Gastroesophageal sphincter (tissue), 3 donors: ENCODE measurements at regions not wholly inside any gene's neighbourhood (a gene's known extent, or its start where the extent isn't known, plus 50 kb on each side); places are given as distances from the start of the nearest gene placed in this dataset.

Source experiments
- POLR2A ChIP-seq, 2 donors: fragments of 450-650 bp; IDR thresholded peaks; one replicate each; pipeline ENCODE4 v1.6.1; 2017; ENCODE audit warnings: antibody characterized with exemption in 2 of 2, mild to moderate bottlenecking in 2 of 2, moderate library complexity in 1 of 2
- TF ChIP-seq, protein P1 (sequence below), 4 experiments: fragments of 200-600 bp in 2 of 4; fragments of 450-650 bp in 2 of 4; sonication (generic) in 1 of 4; IDR thresholded peaks; one replicate each; pipeline ENCODE4 v1.5.1; 2017 to 2019; ENCODE audit warnings: antibody characterized with exemption in 4 of 4, mild to moderate bottlenecking in 2 of 4, moderate library complexity in 2 of 4

DNA sequence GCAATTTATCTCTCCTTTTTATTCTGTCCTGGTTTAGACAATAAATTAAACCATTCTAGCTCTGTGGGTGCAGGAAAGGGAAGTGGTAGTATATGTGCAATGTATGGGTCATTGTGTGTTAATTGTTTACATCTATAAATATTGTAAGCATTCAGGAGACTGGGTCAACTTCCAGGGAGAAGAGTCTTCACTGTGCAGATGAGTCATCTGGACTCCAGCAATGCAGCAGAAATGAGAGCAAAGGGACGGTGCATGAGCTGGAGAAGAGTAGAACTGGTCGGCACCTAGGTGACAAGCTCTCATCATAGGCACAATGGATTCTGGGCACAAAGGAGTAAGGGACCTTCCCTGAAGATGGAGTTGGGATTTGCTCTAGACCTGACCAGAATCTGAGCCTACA, 211.1 kb upstream of the DAAM1 start:
- no peak for TF ChIP-seq POLR2A (IDR thresholded peaks at IDR 0.05)
- TF ChIP-seq, protein P1, sequence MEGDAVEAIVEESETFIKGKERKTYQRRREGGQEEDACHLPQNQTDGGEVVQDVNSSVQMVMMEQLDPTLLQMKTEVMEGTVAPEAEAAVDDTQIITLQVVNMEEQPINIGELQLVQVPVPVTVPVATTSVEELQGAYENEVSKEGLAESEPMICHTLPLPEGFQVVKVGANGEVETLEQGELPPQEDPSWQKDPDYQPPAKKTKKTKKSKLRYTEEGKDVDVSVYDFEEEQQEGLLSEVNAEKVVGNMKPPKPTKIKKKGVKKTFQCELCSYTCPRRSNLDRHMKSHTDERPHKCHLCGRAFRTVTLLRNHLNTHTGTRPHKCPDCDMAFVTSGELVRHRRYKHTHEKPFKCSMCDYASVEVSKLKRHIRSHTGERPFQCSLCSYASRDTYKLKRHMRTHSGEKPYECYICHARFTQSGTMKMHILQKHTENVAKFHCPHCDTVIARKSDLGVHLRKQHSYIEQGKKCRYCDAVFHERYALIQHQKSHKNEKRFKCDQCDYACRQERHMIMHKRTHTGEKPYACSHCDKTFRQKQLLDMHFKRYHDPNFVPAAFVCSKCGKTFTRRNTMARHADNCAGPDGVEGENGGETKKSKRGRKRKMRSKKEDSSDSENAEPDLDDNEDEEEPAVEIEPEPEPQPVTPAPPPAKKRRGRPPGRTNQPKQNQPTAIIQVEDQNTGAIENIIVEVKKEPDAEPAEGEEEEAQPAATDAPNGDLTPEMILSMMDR (IDR thresholded peaks at IDR 0.05) = no peak
